A673 (cell line): ENCODE measurements at regions not wholly inside any gene's neighbourhood (a gene's known extent, or its start where the extent isn't known, plus 50 kb on each side); places are given as distances from the start of the nearest gene placed in this dataset.

Source experiments
- EZH2 ChIP-seq: fragments of 200-600 bp; sonication (generic); IDR thresholded peaks from 2 replicates; pipeline ENCODE4 v1.6.1; 2017; ENCODE audit warnings: borderline replicate concordance, low read depth, mild to moderate bottlenecking, mixed read lengths, antibody characterized with exemption, low read length; ENCODE audit not compliant: poor library complexity, severe bottlenecking
- TF ChIP-seq, protein P1 (sequence below): fragments of 300-800, 200-600 bp; sonication (generic); conservative IDR thresholded peaks from 2 replicates; pipeline ENCODE4 v1.5.1; 2017; ENCODE audit warnings: low read depth, mild to moderate bottlenecking, antibody characterized with exemption, low read length, moderate library complexity, mixed read lengths

DNA sequence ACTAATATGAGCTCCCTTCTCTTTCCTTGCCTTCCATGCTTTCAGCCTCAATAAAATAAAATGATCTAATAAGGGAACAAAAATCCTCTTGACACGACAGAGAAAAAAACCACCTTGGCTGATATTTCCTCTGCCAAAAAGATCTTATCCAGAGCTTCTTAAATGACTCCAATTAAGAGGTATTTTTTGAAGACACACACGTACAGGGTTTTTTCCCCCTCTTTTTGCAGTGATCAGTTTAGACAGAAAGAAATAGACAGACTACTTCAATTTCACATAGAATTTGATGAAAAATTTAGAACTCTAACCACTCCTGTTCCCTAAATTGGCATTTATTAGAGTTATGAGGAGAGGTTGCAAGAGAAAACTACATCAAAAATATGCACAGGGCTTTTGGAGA, 217.2 kb upstream of the CDH11 start:
- TF ChIP-seq, protein P1, sequence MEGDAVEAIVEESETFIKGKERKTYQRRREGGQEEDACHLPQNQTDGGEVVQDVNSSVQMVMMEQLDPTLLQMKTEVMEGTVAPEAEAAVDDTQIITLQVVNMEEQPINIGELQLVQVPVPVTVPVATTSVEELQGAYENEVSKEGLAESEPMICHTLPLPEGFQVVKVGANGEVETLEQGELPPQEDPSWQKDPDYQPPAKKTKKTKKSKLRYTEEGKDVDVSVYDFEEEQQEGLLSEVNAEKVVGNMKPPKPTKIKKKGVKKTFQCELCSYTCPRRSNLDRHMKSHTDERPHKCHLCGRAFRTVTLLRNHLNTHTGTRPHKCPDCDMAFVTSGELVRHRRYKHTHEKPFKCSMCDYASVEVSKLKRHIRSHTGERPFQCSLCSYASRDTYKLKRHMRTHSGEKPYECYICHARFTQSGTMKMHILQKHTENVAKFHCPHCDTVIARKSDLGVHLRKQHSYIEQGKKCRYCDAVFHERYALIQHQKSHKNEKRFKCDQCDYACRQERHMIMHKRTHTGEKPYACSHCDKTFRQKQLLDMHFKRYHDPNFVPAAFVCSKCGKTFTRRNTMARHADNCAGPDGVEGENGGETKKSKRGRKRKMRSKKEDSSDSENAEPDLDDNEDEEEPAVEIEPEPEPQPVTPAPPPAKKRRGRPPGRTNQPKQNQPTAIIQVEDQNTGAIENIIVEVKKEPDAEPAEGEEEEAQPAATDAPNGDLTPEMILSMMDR: no peak
- TF ChIP-seq EZH2: no peak
